ENCODE measurements at regions not wholly inside any gene's neighbourhood (a gene's known extent, or its start where the extent isn't known, plus 50 kb on each side); places are given as distances from the start of the nearest gene placed in this dataset.

GRCh38 chr4:22103768-22104167 lies 155.2 kb upstream of the KCNIP4 start (continued):
- no peak for TF ChIP-seq BMI1 (IDR thresholded peaks at IDR 0.05; ENCODE audit: borderline replicate concordance)
- no peak for TF ChIP-seq IRF5 (IDR thresholded peaks at IDR 0.05; ENCODE audit: borderline replicate concordance)
- TF ChIP-seq ZBTB4 (CRISPR knock-in tag; IDR thresholded peaks at IDR 0.05): no peak
- TF ChIP-seq EP300 (IDR thresholded peaks at IDR 0.05; ENCODE audit: borderline replicate concordance in 1 of 2, control insufficient read depth in 1 of 2, low read depth in 2 of 2, low read length in 2 of 2): no peak
- TF ChIP-seq ZNF207 (IDR thresholded peaks at IDR 0.05; ENCODE audit: borderline replicate concordance): no peak
- no peak for TF ChIP-seq TARDBP (IDR thresholded peaks at IDR 0.05; ENCODE audit: borderline replicate concordance)
- TF ChIP-seq ZZZ3 (IDR thresholded peaks at IDR 0.05; ENCODE audit: control insufficient read depth, insufficient read length, low read depth): no peak
- TF ChIP-seq ELK1 (IDR thresholded peaks at IDR 0.05; ENCODE audit: low read depth, low read length): no peak
- TF ChIP-seq KAT2A (conservative IDR thresholded peaks at IDR 0.05; ENCODE audit: control insufficient read depth, low read depth, low read length): no peak
